MM.1S (cell line): ENCODE measurements at regions not wholly inside any gene's neighbourhood (a gene's known extent, or its start where the extent isn't known, plus 50 kb on each side); places are given as distances from the start of the nearest gene placed in this dataset.

Source experiments
- EZH2 ChIP-seq: fragments of 300-600 bp; sonication (generic); optimal IDR thresholded peaks from 2 replicates; pipeline ENCODE3; 2017; ENCODE audit warnings: low read depth, mild to moderate bottlenecking, antibody characterized with exemption, low read length, mixed read lengths
- TF ChIP-seq, protein P1 (sequence below): fragments of 300-600 bp; sonication (generic); IDR thresholded peaks from 2 replicates; pipeline ENCODE4 v1.5.1; 2016; ENCODE audit warnings: antibody characterized with exemption, low read length, mixed read lengths

DNA sequence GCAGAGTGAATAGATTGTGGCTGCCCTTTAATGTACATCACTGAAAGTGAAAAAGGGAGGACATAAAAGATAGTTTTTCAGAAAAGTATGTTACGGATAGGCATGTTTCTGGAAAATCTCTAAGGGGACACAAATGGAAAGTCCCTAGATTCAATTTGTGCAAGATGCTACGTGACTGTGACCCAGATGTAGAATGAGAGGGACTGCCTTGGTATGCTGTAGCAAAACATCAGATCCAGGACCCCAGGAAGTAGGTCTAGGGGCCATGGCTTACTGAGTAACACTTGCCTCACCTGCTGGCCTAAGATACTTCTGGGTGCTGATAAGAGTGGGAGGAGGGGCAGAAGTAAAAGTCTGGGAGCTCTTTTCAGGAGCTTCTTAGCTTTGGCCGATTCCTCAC, 191.2 kb upstream of the PHYHIPL start:
- TF ChIP-seq, protein P1, sequence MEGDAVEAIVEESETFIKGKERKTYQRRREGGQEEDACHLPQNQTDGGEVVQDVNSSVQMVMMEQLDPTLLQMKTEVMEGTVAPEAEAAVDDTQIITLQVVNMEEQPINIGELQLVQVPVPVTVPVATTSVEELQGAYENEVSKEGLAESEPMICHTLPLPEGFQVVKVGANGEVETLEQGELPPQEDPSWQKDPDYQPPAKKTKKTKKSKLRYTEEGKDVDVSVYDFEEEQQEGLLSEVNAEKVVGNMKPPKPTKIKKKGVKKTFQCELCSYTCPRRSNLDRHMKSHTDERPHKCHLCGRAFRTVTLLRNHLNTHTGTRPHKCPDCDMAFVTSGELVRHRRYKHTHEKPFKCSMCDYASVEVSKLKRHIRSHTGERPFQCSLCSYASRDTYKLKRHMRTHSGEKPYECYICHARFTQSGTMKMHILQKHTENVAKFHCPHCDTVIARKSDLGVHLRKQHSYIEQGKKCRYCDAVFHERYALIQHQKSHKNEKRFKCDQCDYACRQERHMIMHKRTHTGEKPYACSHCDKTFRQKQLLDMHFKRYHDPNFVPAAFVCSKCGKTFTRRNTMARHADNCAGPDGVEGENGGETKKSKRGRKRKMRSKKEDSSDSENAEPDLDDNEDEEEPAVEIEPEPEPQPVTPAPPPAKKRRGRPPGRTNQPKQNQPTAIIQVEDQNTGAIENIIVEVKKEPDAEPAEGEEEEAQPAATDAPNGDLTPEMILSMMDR: no peak
- no peak for TF ChIP-seq EZH2
